K562 (cell line): ENCODE measurements at regions not wholly inside any gene's neighbourhood (a gene's known extent, or its start where the extent isn't known, plus 50 kb on each side); places are given as distances from the start of the nearest gene placed in this dataset.

Source experiments
- ATAC-seq: fragments of 200-7000 bp; cut with Tn5 transposase; 3 replicates; pipeline ENCODE4 v1.9.1; 2020; ENCODE audit warnings: moderate library complexity
- BruUV-seq: library from RNA; stranded (reverse); fragments of 400-500 nt; replicated peaks from 2 replicates; lab custom pipeline; 2021; lab: Mats Ljungman, UMichigan
- CTCF ChIA-PET: fragments of 300-600 bp; formaldehyde crosslinking; extraction: SDS; loops from one replicate; lab custom pipeline; 2021; ENCODE audit warnings: low intra/inter-chr PET ratio; lab: Yijun Ruan, JAX
- POLR2A ChIA-PET: fragments of 300-600, 350-650 bp; sonication (Branson Sonifier 250); formaldehyde crosslinking; extraction: SDS; loops from one replicate; lab custom pipeline; 2021; ENCODE audit warnings: antibody characterized with exemption, inconsistent platforms; lab: Yijun Ruan, JAX
- DNase-seq, 4 experiments: peaks; one replicate each; pipeline versions ENCODE4 v3.0.0 to v3.0.0-alpha.2; 2011 to 2018; ENCODE audit warnings: low spot score in 3 of 4, mixed read lengths in 3 of 4; ENCODE audit errors: extremely low read depth in 1 of 4
- FAIRE-seq: peaks from 2 replicates; lab custom pipeline; 2011; peaks lifted over from hg19 to GRCh38; lab: Jason Lieb, UNC
- H2AFZ ChIP-seq: 2 replicates; pipeline ENCODE4 v1.6.0; 2011; ENCODE audit warnings: low read depth, low read length, control low read depth, inconsistent platforms
- H3K27ac ChIP-seq: fragments of 200-600 bp; 3 replicates; pipeline ENCODE4 v1.8.0; 2011; ENCODE audit warnings: low read depth, mild to moderate bottlenecking, control low read depth, inconsistent platforms, low read length, moderate library complexity, mixed read lengths; ENCODE audit errors: extremely low read depth
- H3K27me3 ChIP-seq, 2 experiments: fragments of 300-600 bp in 1 of 2; 2 replicates in 1 of 2; 3 replicates in 1 of 2; pipeline versions ENCODE4 v1.6.0 to v1.8.0; 2011; ENCODE audit warnings: inconsistent platforms in 2 of 2, low read length in 2 of 2, mild to moderate bottlenecking in 1 of 2, mixed read lengths in 1 of 2, moderate library complexity in 1 of 2; ENCODE audit not compliant: control insufficient read depth in 2 of 2, insufficient read depth in 2 of 2
- H3K36me3 ChIP-seq: fragments of 300-600 bp; 3 replicates; pipeline ENCODE4 v1.8.0; 2011; ENCODE audit warnings: mild to moderate bottlenecking, low read length, inconsistent platforms; ENCODE audit not compliant: control insufficient read depth, insufficient read depth
- H3K4me1 ChIP-seq, 2 experiments: fragments of 200-600 bp in 1 of 2; replicated peaks in 1 of 2; 2 replicates in 1 of 2; 3 replicates in 1 of 2; pipeline versions ENCODE4 v1.5.1 to v1.8.0; 2011; ENCODE audit warnings: inconsistent platforms in 2 of 2, low read length in 2 of 2, mild to moderate bottlenecking in 1 of 2, mixed read lengths in 1 of 2, moderate library complexity in 1 of 2; ENCODE audit not compliant: control insufficient read depth in 2 of 2, insufficient read depth in 2 of 2
- H3K4me2 ChIP-seq: 2 replicates; pipeline ENCODE4 v1.6.1; 2011; ENCODE audit warnings: low read length, control low read depth, inconsistent platforms, mixed read lengths; ENCODE audit not compliant: insufficient read depth
- H3K4me3 ChIP-seq: fragments of 200-600 bp; sonication (generic), shearing (Covaris generic); 2 replicates; pipeline ENCODE4 v1.5.1; 2016; ENCODE audit warnings: control low read depth, inconsistent platforms
- H3K79me2 ChIP-seq: fragments of 200-600 bp; 3 replicates; pipeline ENCODE4 v1.8.0; 2011; ENCODE audit warnings: low read length, inconsistent platforms; ENCODE audit not compliant: control insufficient read depth, insufficient read depth
- H3K9ac ChIP-seq, 2 experiments: 2 replicates each; pipeline versions ENCODE4 v1.6.0 to v1.6.1; 2011; ENCODE audit warnings: low read depth in 2 of 2, low read length in 2 of 2, control low read depth in 1 of 2, inconsistent platforms in 1 of 2, mild to moderate bottlenecking in 1 of 2, mixed read lengths in 1 of 2; ENCODE audit not compliant: insufficient read depth in 1 of 2
- H3K9me1 ChIP-seq: one replicate; pipeline ENCODE4 v1.6.0; 2011; ENCODE audit warnings: inconsistent platforms, mild to moderate bottlenecking, low read length, moderate library complexity; ENCODE audit not compliant: control insufficient read depth, insufficient read depth
- H3K9me3 ChIP-seq: replicated peaks from 2 replicates; pipeline ENCODE4 v1.5.1; 2011; ENCODE audit warnings: low read depth, low read length, inconsistent platforms; ENCODE audit not compliant: control insufficient read depth, insufficient read depth
- H4K20me1 ChIP-seq: replicated peaks from 2 replicates; pipeline ENCODE4 v1.6.1; 2011; ENCODE audit warnings: low read length, inconsistent platforms, mixed read lengths; ENCODE audit not compliant: control insufficient read depth, insufficient read depth
- MAFG ChIP-seq: fragments of 450-650 bp; conservative IDR thresholded peaks from 2 replicates; pipeline ENCODE4 v1.6.1; 2016; ENCODE audit warnings: missing genetic modification characterization, missing compliant biosample characterization
- WGBS: fragments of 100-300 bp; shearing (Covaris generic); methylation state at CpG from one replicate; pipeline ENCODE4 v1.1.6; 2016; ENCODE audit warnings: low coverage, mixed read lengths; ENCODE audit not compliant: insufficient coverage; ENCODE audit errors: missing lambda C conversion rate; 5-methylcytosine and 5-hydroxymethylcytosine counted together
- in situ Hi-C: fragments of 300-500 bp; cut with MboI; formaldehyde crosslinking; loops from 4 replicates; pipeline ENCODE4 v1.15.0; 2018; ENCODE audit warnings: inconsistent platforms, mixed read lengths
- intact Hi-C: fragments of 100-400 bp; cut with micrococcal nuclease; formaldehyde crosslinking; loops from 2 replicates; pipeline ENCODE4 v1.14.2; 2022
- TF ChIP-seq, protein P1 (sequence below), 2 experiments: fragments of 450-650 bp in 1 of 2; sonication (generic) in 1 of 2; formaldehyde crosslinking in 1 of 2; IDR thresholded peaks; 2 replicates each; pipeline versions ENCODE4 v1.7.1 to v1.9.0; 2016 to 2022; ENCODE audit warnings: inconsistent platforms in 1 of 2, mild to moderate bottlenecking in 1 of 2, missing genetic modification reagents in 1 of 2

DNA sequence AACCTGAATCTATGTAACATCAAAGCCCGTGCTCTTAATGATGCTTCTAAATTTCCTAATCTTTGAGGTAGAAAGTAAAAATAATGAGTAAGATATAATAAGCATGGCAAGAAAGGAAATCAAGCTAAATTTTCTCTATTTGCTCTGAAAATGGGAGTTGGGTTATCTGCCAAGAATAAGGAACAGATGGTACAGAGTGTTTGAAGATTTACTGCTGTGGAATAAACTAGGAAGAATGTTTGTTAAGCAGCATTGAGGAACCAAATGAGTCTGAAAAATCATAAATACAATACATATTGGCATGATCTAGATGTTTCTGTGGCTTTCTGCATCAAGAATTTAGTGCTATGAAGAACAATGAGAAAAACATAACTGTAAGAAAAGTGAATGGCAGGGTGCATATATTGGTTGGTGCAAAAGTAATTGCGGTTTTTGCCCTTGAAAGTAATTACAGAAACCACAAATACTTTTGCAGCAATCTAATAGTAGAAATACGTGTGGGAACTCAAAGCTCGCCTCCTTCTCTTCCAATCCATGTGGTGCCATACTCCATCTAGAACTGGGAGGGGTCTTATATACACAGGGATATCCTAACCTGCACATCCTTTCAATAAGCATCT is 87.6 kb downstream of the SUCNR1 start:
- Histone ChIP-seq H3K36me3 (no peaks in the 10 kb centered on the region), H3K4me1 (no peaks in the 10 kb centered on the region), H3K9me1 (no peaks in the 10 kb centered on the region), H3K27ac (no peak overlapping the region), H3K4me2 (no peak overlapping the region), H4K20me1 (no peaks in the 10 kb centered on the region), H2AFZ (no peak overlapping the region), H3K27me3 (no peaks in the 10 kb centered on the region), H3K4me3 (no peak overlapping the region), H3K9ac (no peak overlapping the region), H3K79me2 (no peaks in the 10 kb centered on the region), H3K9me3 (no peaks in the 10 kb centered on the region)
- intact Hi-C loops, result no loop called here
- no TSS peak for BruUV-seq
- in situ Hi-C loops, result no loop called here
- CTCF ChIA-PET, result no interaction called here
- no peak for ATAC-seq
- no peak for FAIRE-seq
- no peak for DNase-seq
- POLR2A ChIA-PET, result interaction anchor here (0.7 kb wide), 1 partner anchor 361 kb away, joined by 3 read pairs; no protein-coding TSS in a partner anchor
- WGBS, result 0% methylated on average over 4 of the region's 4 CpGs
- no peak for TF ChIP-seq MAFG
- TF ChIP-seq, protein P1, sequence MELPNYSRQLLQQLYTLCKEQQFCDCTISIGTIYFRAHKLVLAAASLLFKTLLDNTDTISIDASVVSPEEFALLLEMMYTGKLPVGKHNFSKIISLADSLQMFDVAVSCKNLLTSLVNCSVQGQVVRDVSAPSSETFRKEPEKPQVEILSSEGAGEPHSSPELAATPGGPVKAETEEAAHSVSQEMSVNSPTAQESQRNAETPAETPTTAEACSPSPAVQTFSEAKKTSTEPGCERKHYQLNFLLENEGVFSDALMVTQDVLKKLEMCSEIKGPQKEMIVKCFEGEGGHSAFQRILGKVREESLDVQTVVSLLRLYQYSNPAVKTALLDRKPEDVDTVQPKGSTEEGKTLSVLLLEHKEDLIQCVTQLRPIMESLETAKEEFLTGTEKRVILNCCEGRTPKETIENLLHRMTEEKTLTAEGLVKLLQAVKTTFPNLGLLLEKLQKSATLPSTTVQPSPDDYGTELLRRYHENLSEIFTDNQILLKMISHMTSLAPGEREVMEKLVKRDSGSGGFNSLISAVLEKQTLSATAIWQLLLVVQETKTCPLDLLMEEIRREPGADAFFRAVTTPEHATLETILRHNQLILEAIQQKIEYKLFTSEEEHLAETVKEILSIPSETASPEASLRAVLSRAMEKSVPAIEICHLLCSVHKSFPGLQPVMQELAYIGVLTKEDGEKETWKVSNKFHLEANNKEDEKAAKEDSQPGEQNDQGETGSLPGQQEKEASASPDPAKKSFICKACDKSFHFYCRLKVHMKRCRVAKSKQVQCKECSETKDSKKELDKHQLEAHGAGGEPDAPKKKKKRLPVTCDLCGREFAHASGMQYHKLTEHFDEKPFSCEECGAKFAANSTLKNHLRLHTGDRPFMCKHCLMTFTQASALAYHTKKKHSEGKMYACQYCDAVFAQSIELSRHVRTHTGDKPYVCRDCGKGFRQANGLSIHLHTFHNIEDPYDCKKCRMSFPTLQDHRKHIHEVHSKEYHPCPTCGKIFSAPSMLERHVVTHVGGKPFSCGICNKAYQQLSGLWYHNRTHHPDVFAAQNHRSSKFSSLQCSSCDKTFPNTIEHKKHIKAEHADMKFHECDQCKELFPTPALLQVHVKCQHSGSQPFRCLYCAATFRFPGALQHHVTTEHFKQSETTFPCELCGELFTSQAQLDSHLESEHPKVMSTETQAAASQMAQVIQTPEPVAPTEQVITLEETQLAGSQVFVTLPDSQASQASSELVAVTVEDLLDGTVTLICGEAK (IDR thresholded peaks at IDR 0.05), result peak; percentile 69
- TF ChIP-seq, protein P1 (CRISPR knock-in tag; IDR thresholded peaks at IDR 0.05), result no peak
